HG02610 (cell line): ENCODE measurements at regions not wholly inside any gene's neighbourhood (a gene's known extent, or its start where the extent isn't known, plus 50 kb on each side); places are given as distances from the start of the nearest gene placed in this dataset.

Experiments
- ATAC-seq: cut with Tn5 transposase; IDR thresholded peaks from one replicate; pipeline ENCODE4 v1.9.1; 2021; ENCODE audit warnings: mild to moderate bottlenecking, moderate library complexity; ENCODE audit not compliant: unreplicated experiment

- no peak for ATAC-seq
Observed at GRCh38 chr16:85989863-85990643, 91.1 kb downstream of the IRF8 start.

DNA sequence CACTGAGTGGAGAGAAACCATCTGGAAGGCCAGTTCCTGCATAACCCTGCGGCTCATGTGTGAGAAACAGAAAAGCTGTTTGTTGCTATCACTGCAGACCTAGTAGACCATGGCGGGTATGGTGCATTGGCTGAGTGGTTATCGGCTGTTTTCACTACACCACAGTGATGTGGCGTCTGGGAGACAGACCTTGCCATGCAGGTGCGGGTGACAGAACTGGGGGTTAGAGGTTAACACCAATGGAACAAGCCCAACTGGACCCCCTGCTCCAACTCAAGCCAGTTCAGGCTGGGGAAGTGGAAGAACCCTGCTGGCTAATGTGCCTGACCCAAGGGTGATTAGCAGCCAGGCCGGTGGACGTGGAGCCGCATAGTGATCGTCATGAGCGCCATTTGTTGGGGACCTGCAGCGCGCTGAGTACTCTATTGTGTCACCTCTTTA is 91.9 kb downstream of the IRF8 start:
- ATAC-seq, result no peak

GRCh38 chr16:85991425-85991824 is 92.5 kb downstream of the IRF8 start:
- ATAC-seq, result no peak

- ATAC-seq, result no peak
Observed at GRCh38 chr16:85991856-85992255, 92.9 kb downstream of the IRF8 start.

DNA sequence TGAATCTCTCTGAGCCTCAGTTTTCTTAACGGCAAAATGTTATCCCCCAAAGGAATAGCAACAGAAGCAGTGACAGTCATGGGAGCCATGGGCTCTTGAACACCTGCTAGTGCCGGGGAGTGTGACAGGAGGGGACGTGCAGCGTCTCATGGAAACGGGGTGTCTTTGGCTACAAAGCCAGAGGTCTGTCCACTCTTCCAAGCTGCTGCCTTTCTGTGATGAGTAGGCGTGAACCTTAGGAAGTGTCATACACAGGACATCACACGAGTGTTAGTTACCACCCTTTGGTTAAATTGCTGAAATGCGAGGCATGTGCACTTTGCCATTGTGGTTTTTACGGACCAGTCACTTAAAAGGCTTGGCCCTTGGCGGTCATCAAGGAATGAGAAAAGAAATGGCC is 93.4 kb downstream of the IRF8 start:
- ATAC-seq, result no peak

DNA sequence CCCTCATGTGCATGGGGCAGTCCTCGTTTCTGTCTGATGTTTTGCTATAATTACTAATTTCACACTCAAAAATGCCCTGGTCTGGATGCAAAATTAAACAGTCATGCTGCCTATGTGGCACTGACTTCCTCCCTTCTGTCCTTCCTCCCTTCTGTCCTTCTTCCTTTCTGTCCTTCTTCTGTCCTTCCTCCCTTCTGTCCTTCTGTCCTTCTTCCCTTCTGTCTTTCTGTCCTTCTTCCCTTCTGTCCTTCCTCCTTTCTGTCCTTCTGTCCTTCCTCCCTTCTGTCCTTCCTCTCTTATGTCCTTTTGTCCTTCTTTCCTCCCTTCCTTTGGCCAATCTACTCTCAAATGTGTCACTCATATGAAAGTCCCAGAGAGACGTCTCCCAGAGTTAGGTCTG is 93.8 kb downstream of the IRF8 start:
- no peak for ATAC-seq

DNA sequence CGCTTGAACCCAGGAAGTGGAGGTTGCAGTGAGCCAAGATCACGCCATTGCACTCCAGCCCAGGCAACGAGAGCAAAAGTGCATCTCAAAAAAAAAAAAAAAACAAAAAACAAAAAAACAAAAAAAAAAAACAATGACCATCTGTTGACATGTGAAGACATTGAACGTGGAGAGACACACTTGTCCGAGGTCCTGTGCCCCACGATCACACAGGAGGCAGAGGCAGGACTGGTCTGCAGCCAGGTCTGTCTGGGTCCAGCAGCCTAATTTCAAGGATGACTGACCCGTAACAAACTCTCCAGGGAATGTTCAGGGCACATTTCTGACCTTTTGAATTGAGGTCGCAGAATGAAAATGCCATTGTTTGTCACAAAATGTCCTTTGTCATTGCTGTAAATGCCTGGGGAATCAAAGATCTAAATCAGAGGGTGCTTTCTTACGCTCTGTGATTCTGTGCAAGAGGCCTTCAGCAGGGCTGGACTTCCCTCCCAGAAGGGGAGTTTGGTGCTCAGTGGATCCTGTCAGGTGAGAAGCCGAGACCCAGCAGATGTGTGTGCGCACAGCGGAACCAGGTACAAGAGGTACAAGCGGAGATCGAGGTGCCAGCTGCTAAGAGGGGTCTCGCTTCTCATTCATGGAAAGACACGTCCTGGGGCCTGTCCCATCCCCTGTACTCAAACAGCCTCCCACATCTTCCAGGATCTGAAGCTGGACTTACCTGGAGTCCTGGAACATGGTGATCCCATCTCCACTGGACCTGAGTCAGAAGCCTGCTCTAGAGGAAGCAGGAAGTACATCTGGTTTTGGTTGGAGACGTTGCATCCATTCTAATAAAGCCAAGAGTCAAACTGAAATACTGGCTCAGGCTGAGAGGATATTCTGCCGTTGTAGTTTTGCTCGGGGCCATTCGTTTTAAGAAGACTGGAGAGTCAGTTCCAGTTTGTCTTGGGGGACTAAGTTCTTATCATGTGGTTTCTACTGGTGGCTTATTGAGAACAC is 95.8 kb downstream of the IRF8 start:
- ATAC-seq, result no peak

- ATAC-seq, result no peak
Observed at GRCh38 chr16:85995541-85996423, 96.8 kb downstream of the IRF8 start.

GRCh38 chr16:85996843-85997242 is 97.9 kb downstream of the IRF8 start:
- ATAC-seq, result no peak

- ATAC-seq, result no peak
Observed at GRCh38 chr16:85998171-85998867, 99.4 kb downstream of the IRF8 start.

- ATAC-seq, result no peak
Observed at GRCh38 chr16:85998868-85999729, 100.1 kb downstream of the IRF8 start.

GRCh38 chr16:85999778-86000177 is 100.8 kb downstream of the IRF8 start:
- no peak for ATAC-seq

DNA sequence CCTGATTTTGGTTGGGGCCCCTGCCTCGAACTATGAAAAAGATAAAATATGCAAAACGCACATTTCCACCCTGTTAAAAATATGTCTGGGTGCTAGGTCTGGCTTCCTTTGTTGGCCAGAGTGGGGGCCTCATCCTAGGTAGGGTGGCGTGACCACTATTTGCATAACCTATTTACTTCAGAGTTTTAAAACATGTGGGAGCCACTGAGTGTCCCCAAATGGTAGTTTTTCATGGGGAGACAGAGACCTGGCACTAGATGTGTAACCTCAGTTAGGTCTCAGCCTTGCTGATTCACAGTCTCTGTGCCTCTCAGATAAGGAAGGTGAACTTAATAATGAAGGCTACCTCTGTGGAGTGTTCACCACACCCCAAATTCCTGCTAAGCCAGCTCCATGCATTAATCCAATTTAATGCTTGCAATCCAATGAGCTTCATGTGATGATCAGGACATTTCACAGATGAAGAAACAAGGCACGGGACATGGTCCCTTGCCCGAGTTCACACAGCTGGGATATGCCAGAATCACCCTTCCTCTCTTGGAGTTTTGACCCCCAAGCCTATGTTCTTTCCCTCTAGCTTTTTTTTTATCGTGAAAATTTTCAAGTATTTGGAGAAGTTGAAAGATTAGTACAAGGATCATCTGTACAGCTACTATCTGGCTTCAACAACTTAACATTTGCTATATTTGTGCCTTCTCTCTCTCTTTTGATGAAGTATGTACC is 103.4 kb downstream of the IRF8 start:
- peak; percentile 71 for ATAC-seq

- ATAC-seq, result no peak
Observed at GRCh38 chr16:86007524-86007923, 108.6 kb downstream of the IRF8 start.

GRCh38 chr16:86010680-86011141 is 111.7 kb downstream of the IRF8 start:
- ATAC-seq, result no peak

GRCh38 chr16:86011532-86011931 is 112.6 kb downstream of the IRF8 start:
- peak; percentile 43 for ATAC-seq

DNA sequence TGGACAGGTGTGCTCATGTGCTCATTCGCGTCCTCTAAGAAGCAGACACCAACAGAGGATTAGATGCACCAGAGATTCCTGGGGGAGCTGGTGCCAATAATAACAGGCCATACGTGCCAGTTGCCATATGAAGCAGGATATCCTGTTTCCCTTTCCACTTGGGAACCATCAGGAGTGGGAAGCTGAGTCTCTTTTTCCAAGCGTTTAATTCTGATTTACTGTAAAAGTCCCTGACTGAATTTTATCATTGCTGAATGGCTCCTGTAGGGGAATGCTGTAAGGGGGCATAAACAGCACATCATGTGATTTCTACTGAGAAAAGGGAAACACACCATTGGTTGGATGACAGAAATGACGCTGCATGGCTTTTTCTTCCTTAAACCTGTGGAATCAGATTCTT is 113.3 kb downstream of the IRF8 start:
- ATAC-seq, result no peak

DNA sequence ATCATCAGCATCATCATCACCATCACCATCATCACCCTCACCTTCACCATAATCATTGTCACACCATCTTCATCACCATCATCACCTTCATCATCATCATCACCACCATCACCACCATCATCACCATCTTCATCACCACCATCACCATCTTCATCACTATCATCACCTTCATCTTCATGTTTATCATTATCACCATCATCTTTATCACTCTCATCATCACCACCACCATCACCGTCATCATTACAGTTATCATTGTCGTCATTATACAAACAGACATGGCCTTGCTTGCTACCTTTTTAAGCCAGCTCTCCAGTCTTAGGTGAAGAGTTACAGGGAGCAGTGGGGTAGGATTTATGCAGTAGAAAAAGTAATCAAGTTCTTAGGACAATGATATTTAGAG is 114.9 kb downstream of the IRF8 start:
- no peak for ATAC-seq

- ATAC-seq, result no peak
Observed at GRCh38 chr16:86015606-86016005, 116.6 kb downstream of the IRF8 start.
